K562 (cell line): ENCODE measurements at regions not wholly inside any gene's neighbourhood (a gene's known extent, or its start where the extent isn't known, plus 50 kb on each side); places are given as distances from the start of the nearest gene placed in this dataset.

Experiments
- ATAC-seq: fragments of 200-7000 bp; cut with Tn5 transposase; 3 replicates; pipeline ENCODE4 v1.9.1; 2020; ENCODE audit warnings: moderate library complexity
- BruUV-seq: library from RNA; stranded (reverse); fragments of 400-500 nt; replicated peaks from 2 replicates; lab custom pipeline; 2021; lab: Mats Ljungman, UMichigan
- CTCF ChIA-PET: fragments of 300-600 bp; formaldehyde crosslinking; extraction: SDS; loops from one replicate; lab custom pipeline; 2021; ENCODE audit warnings: low intra/inter-chr PET ratio; lab: Yijun Ruan, JAX
- POLR2A ChIA-PET: fragments of 300-600, 350-650 bp; sonication (Branson Sonifier 250); formaldehyde crosslinking; extraction: SDS; loops from one replicate; lab custom pipeline; 2021; ENCODE audit warnings: antibody characterized with exemption, inconsistent platforms; lab: Yijun Ruan, JAX
- DNase-seq, 4 experiments: peaks; one replicate each; pipeline versions ENCODE4 v3.0.0 to v3.0.0-alpha.2; 2011 to 2018; ENCODE audit warnings: low spot score in 3 of 4, mixed read lengths in 3 of 4; ENCODE audit errors: extremely low read depth in 1 of 4
- FAIRE-seq: peaks from 2 replicates; lab custom pipeline; 2011; peaks lifted over from hg19 to GRCh38; lab: Jason Lieb, UNC
- H2AFZ ChIP-seq: 2 replicates; pipeline ENCODE4 v1.6.0; 2011; ENCODE audit warnings: low read depth, low read length, control low read depth, inconsistent platforms
- H3K27ac ChIP-seq: fragments of 200-600 bp; 3 replicates; pipeline ENCODE4 v1.8.0; 2011; ENCODE audit warnings: low read depth, mild to moderate bottlenecking, control low read depth, inconsistent platforms, low read length, moderate library complexity, mixed read lengths; ENCODE audit errors: extremely low read depth
- H3K27me3 ChIP-seq, 2 experiments: fragments of 300-600 bp in 1 of 2; 2 replicates in 1 of 2; 3 replicates in 1 of 2; pipeline versions ENCODE4 v1.6.0 to v1.8.0; 2011; ENCODE audit warnings: inconsistent platforms in 2 of 2, low read length in 2 of 2, mild to moderate bottlenecking in 1 of 2, mixed read lengths in 1 of 2, moderate library complexity in 1 of 2; ENCODE audit not compliant: control insufficient read depth in 2 of 2, insufficient read depth in 2 of 2
- H3K36me3 ChIP-seq: fragments of 300-600 bp; 3 replicates; pipeline ENCODE4 v1.8.0; 2011; ENCODE audit warnings: mild to moderate bottlenecking, low read length, inconsistent platforms; ENCODE audit not compliant: control insufficient read depth, insufficient read depth
- H3K4me1 ChIP-seq, 2 experiments: fragments of 200-600 bp in 1 of 2; replicated peaks in 1 of 2; 2 replicates in 1 of 2; 3 replicates in 1 of 2; pipeline versions ENCODE4 v1.5.1 to v1.8.0; 2011; ENCODE audit warnings: inconsistent platforms in 2 of 2, low read length in 2 of 2, mild to moderate bottlenecking in 1 of 2, mixed read lengths in 1 of 2, moderate library complexity in 1 of 2; ENCODE audit not compliant: control insufficient read depth in 2 of 2, insufficient read depth in 2 of 2
- H3K4me2 ChIP-seq: 2 replicates; pipeline ENCODE4 v1.6.1; 2011; ENCODE audit warnings: low read length, control low read depth, inconsistent platforms, mixed read lengths; ENCODE audit not compliant: insufficient read depth
- H3K4me3 ChIP-seq: fragments of 200-600 bp; sonication (generic), shearing (Covaris generic); 2 replicates; pipeline ENCODE4 v1.5.1; 2016; ENCODE audit warnings: control low read depth, inconsistent platforms
- H3K79me2 ChIP-seq: fragments of 200-600 bp; 3 replicates; pipeline ENCODE4 v1.8.0; 2011; ENCODE audit warnings: low read length, inconsistent platforms; ENCODE audit not compliant: control insufficient read depth, insufficient read depth
- H3K9ac ChIP-seq, 2 experiments: 2 replicates each; pipeline versions ENCODE4 v1.6.0 to v1.6.1; 2011; ENCODE audit warnings: low read depth in 2 of 2, low read length in 2 of 2, control low read depth in 1 of 2, inconsistent platforms in 1 of 2, mild to moderate bottlenecking in 1 of 2, mixed read lengths in 1 of 2; ENCODE audit not compliant: insufficient read depth in 1 of 2
- H3K9me1 ChIP-seq: one replicate; pipeline ENCODE4 v1.6.0; 2011; ENCODE audit warnings: inconsistent platforms, mild to moderate bottlenecking, low read length, moderate library complexity; ENCODE audit not compliant: control insufficient read depth, insufficient read depth
- H3K9me3 ChIP-seq: replicated peaks from 2 replicates; pipeline ENCODE4 v1.5.1; 2011; ENCODE audit warnings: low read depth, low read length, inconsistent platforms; ENCODE audit not compliant: control insufficient read depth, insufficient read depth
- H4K20me1 ChIP-seq: replicated peaks from 2 replicates; pipeline ENCODE4 v1.6.1; 2011; ENCODE audit warnings: low read length, inconsistent platforms, mixed read lengths; ENCODE audit not compliant: control insufficient read depth, insufficient read depth
- BCL6 ChIP-seq: fragments of 250-450 bp; sonication (Bioruptor Pico); IDR thresholded peaks from 2 replicates; pipeline ENCODE4 v1.4.0; 2020
- FOXJ3 ChIP-seq: sonication (generic); formaldehyde crosslinking; IDR thresholded peaks from 2 replicates; pipeline ENCODE4 v1.4.0; 2020; ENCODE audit warnings: mild to moderate bottlenecking, missing genetic modification reagents
- GABPB1 ChIP-seq: sonication (generic); formaldehyde crosslinking; IDR thresholded peaks from 2 replicates; pipeline ENCODE4 v1.8.0; 2022; ENCODE audit warnings: mild to moderate bottlenecking, missing genetic modification reagents
- HOXB6 ChIP-seq: fragments of 250-450 bp; sonication (Bioruptor Pico); IDR thresholded peaks from 2 replicates; pipeline ENCODE4 v1.5.1; 2022; ENCODE audit warnings: mild to moderate bottlenecking, borderline replicate concordance
- L3MBTL2 ChIP-seq: fragments of 450-650 bp; IDR thresholded peaks from 2 replicates; pipeline ENCODE4 v1.6.1; 2016; ENCODE audit warnings: mild to moderate bottlenecking, moderate library complexity
- NFYB ChIP-seq: IDR thresholded peaks from 2 replicates; pipeline ENCODE4 v1.6.1; 2011; ENCODE audit warnings: mild to moderate bottlenecking, moderate library complexity; ENCODE audit not compliant: insufficient read length; ENCODE audit errors: extremely low read depth
- PURB ChIP-seq: sonication (generic); formaldehyde crosslinking; IDR thresholded peaks from 2 replicates; pipeline ENCODE4 v1.9.0; 2021; ENCODE audit warnings: low read depth, mild to moderate bottlenecking, missing genetic modification reagents
- RBM34 ChIP-seq: fragments of 200-400 bp; formaldehyde crosslinking; IDR thresholded peaks from 2 replicates; pipeline ENCODE4 v1.6.1; 2018; ENCODE audit warnings: low read length, borderline replicate concordance; ENCODE audit not compliant: insufficient read depth
- RUNX1 ChIP-seq: sonication (generic); IDR thresholded peaks from 2 replicates; pipeline ENCODE4 v1.6.1; 2016; ENCODE audit warnings: antibody characterized with exemption, low read depth
- TCF7 ChIP-seq: sonication (generic); IDR thresholded peaks from 2 replicates; pipeline ENCODE4 v1.6.1; 2016; ENCODE audit warnings: antibody characterized with exemption, borderline replicate concordance
- ZFP1 ChIP-seq: fragments of 450-650 bp; formaldehyde crosslinking; IDR thresholded peaks from 2 replicates; pipeline ENCODE4 v1.4.0; 2020; ENCODE audit warnings: mild to moderate bottlenecking, mixed read lengths
- ZNF174 ChIP-seq: fragments of 250-450 bp; sonication (Bioruptor Pico); IDR thresholded peaks from 2 replicates; pipeline ENCODE4 v1.4.0; 2020; ENCODE audit warnings: mild to moderate bottlenecking
- ZNF384 ChIP-seq: IDR thresholded peaks from 2 replicates; pipeline ENCODE4 v1.6.1; 2012; ENCODE audit warnings: low read depth, low read length, improper control_type of control experiment
- ZNF76 ChIP-seq: fragments of 250-450 bp; sonication (Bioruptor Pico); IDR thresholded peaks from 2 replicates; pipeline ENCODE4 v1.4.0; 2020; ENCODE audit warnings: mild to moderate bottlenecking, moderate library complexity, borderline replicate concordance
- WGBS: fragments of 100-300 bp; shearing (Covaris generic); methylation state at CpG from one replicate; pipeline ENCODE4 v1.1.6; 2016; ENCODE audit warnings: low coverage, mixed read lengths; ENCODE audit not compliant: insufficient coverage; ENCODE audit errors: missing lambda C conversion rate; 5-methylcytosine and 5-hydroxymethylcytosine counted together
- in situ Hi-C: fragments of 300-500 bp; cut with MboI; formaldehyde crosslinking; loops from 4 replicates; pipeline ENCODE4 v1.15.0; 2018; ENCODE audit warnings: inconsistent platforms, mixed read lengths
- intact Hi-C: fragments of 100-400 bp; cut with micrococcal nuclease; formaldehyde crosslinking; loops from 2 replicates; pipeline ENCODE4 v1.14.2; 2022
- TF ChIP-seq, protein P1 (sequence below): fragments of 250-450 bp; sonication (Bioruptor Pico); IDR thresholded peaks from 2 replicates; pipeline ENCODE4 v1.4.0; 2020; ENCODE audit warnings: mild to moderate bottlenecking, moderate library complexity
- TF ChIP-seq, protein P2 (sequence below), 3 experiments: fragments of 200-800 bp in 1 of 3; sonication (Bioruptor generic) in 1 of 3; sonication (generic) in 1 of 3; formaldehyde crosslinking in 1 of 3; IDR thresholded peaks; 2 replicates each; pipeline versions ENCODE4 v1.6.1 to v1.8.0; 2016 to 2022; ENCODE audit warnings: mild to moderate bottlenecking in 2 of 3, missing compliant biosample characterization in 2 of 3, missing genetic modification characterization in 2 of 3, missing genetic modification reagents in 1 of 3
- TF ChIP-seq, protein P3 (sequence below): fragments of 450-650 bp; IDR thresholded peaks from one replicate; pipeline ENCODE4 v1.6.1; 2018; ENCODE audit warnings: mild to moderate bottlenecking, moderate library complexity; ENCODE audit not compliant: partially characterized antibody

DNA sequence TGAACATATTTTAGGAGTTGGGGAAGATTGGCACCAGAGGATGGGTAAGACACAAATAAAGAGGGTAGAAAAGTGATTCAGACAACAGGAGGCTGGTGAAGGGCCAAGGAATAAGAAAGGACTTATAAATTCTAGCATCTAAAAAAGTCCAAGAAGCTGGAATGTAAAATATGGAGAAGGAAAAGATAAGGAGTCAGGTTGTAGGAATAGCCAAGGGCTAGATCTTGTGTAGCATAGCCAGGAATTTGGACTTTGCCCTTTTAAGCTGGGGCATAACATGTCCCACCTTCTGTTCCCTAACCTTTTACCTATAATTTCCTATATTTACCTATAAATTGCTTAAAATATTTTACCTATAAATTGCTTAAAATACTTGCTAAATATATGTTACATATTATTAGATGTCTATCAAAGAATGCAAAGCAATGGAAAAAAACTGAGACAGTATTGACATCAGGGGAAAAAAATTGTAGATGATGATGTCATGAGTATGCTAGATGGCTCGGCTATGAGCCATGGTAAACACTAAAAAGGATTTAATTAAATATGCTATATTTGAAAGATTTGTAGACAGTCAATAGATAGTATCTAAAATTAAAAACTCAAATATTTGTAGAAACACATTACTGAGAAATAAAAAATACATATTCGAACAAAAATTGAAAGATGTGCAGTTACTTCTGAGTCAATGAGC lies 99.7 kb upstream of the PLEKHG7 start:
- ATAC-seq: no peak
- no TSS peak for BruUV-seq
- Histone ChIP-seq H2AFZ (no peak overlapping the region), H3K4me1 (no peaks in the 10 kb centered on the region), H3K4me3 (no peak overlapping the region), H3K27me3 (no peaks in the 10 kb centered on the region), H3K79me2 (no peaks in the 10 kb centered on the region), H3K36me3 (no peaks in the 10 kb centered on the region), H3K9me1 (no peaks in the 10 kb centered on the region), H3K27ac (no peak overlapping the region), H3K9me3 (no peaks in the 10 kb centered on the region; the same call in 1 of the 2 replicates), H3K9ac (no peak overlapping the region), H3K4me2 (no peak overlapping the region), H4K20me1 (no peaks in the 10 kb centered on the region)
- ChIA-PET CTCF (no interaction called here), POLR2A (no interaction called here)
- FAIRE-seq: no peak
- in situ Hi-C loops (no loop called here), intact Hi-C loops (no loop called here)
- WGBS: 0% methylated on average over 2 of the region's 2 CpGs
- TF ChIP-seq, protein P1, sequence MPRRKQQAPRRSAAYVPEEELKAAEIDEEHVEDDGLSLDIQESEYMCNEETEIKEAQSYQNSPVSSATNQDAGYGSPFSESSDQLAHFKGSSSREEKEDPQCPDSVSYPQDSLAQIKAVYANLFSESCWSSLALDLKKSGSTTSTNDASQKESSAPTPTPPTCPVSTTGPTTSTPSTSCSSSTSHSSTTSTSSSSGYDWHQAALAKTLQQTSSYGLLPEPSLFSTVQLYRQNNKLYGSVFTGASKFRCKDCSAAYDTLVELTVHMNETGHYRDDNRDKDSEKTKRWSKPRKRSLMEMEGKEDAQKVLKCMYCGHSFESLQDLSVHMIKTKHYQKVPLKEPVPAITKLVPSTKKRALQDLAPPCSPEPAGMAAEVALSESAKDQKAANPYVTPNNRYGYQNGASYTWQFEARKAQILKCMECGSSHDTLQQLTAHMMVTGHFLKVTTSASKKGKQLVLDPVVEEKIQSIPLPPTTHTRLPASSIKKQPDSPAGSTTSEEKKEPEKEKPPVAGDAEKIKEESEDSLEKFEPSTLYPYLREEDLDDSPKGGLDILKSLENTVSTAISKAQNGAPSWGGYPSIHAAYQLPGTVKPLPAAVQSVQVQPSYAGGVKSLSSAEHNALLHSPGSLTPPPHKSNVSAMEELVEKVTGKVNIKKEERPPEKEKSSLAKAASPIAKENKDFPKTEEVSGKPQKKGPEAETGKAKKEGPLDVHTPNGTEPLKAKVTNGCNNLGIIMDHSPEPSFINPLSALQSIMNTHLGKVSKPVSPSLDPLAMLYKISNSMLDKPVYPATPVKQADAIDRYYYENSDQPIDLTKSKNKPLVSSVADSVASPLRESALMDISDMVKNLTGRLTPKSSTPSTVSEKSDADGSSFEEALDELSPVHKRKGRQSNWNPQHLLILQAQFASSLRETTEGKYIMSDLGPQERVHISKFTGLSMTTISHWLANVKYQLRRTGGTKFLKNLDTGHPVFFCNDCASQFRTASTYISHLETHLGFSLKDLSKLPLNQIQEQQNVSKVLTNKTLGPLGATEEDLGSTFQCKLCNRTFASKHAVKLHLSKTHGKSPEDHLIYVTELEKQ (CRISPR knock-in tag): no peak
- no peak for TF ChIP-seq ZNF174 (CRISPR knock-in tag)
- no peak for TF ChIP-seq ZFP1 (CRISPR knock-in tag)
- no peak for TF ChIP-seq TCF7
- TF ChIP-seq ZNF76: no peak
- no peak for TF ChIP-seq FOXJ3 (CRISPR knock-in tag)
- TF ChIP-seq RBM34: no peak
- no peak for TF ChIP-seq PURB (CRISPR knock-in tag)
- no peak for TF ChIP-seq RUNX1
- TF ChIP-seq, protein P2, sequence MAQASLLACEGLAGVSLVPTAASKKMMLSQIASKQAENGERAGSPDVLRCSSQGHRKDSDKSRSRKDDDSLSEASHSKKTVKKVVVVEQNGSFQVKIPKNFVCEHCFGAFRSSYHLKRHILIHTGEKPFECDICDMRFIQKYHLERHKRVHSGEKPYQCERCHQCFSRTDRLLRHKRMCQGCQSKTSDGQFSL (CRISPR knock-in tag; IDR thresholded peaks at IDR 0.05): no peak
- TF ChIP-seq, protein P2 (tag; IDR thresholded peaks at IDR 0.05): no peak
- no peak for TF ChIP-seq L3MBTL2
- no peak for TF ChIP-seq ZNF384
- TF ChIP-seq, protein P3, sequence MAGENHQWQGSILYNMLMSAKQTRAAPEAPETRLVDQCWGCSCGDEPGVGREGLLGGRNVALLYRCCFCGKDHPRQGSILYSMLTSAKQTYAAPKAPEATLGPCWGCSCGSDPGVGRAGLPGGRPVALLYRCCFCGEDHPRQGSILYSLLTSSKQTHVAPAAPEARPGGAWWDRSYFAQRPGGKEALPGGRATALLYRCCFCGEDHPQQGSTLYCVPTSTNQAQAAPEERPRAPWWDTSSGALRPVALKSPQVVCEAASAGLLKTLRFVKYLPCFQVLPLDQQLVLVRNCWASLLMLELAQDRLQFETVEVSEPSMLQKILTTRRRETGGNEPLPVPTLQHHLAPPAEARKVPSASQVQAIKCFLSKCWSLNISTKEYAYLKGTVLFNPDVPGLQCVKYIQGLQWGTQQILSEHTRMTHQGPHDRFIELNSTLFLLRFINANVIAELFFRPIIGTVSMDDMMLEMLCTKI: no peak
- no peak for TF ChIP-seq BCL6 (CRISPR knock-in tag)
- TF ChIP-seq GABPB1 (CRISPR knock-in tag): no peak
- TF ChIP-seq HOXB6 (CRISPR knock-in tag): no peak
- TF ChIP-seq NFYB: no peak
- DNase-seq: no peak
